ENCODE measurements at regions not wholly inside any gene's neighbourhood (a gene's known extent, or its start where the extent isn't known, plus 50 kb on each side); places are given as distances from the start of the nearest gene placed in this dataset.

DNA sequence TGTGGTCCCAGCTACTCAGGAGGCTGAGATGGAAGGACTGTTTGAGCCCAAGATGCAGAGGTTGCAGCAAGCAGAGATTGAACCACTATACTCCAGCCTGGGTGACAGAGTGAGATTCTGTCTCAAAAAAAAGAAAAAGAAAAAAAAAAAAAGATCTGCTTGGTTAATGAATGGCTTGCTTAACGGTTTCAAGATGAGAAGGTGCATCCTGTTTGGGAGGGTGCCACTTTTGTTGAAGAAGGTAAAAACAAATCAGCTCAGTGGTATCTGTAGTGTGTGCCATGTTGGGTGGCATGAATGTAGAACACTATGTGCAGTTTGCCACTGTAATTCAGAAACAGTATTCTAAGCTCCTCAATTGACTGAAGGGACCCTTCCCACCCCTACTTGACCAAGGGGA lies 94.9 kb upstream of the ETV3 start:
- no peak for FAIRE-seq
- intact Hi-C loops (cut with micrococcal nuclease): no loop called here

More for the DNA sequence above, 94.9 kb upstream of the ETV3 start:
- no peak overlapping the region for H3K27ac ChIP-seq (ENCODE audit: insufficient read depth, low read depth, low read length)
- H3K4me1 ChIP-seq (ENCODE audit: control insufficient read depth, extremely low read depth, insufficient read depth, low read length): no peaks in the 10 kb centered on the region
- no peak overlapping the region for H3K4me3 ChIP-seq (replicated peaks in 1 of 3; ENCODE audit: insufficient read depth in 1 of 3, low read depth in 1 of 3, low read length in 3 of 3)
- H3K36me3 ChIP-seq (ENCODE audit: control insufficient read depth in 2 of 2, extremely low read depth in 1 of 2, insufficient read depth in 2 of 2, low read length in 2 of 2): no peaks in the 10 kb centered on the region
- dilution Hi-C loops (cut with MboI; ENCODE audit: extremely low pct_ligation_motif_present, low sequenced_read_pairs): no loop called here
- TF ChIP-seq POLR2AphosphoS5 (IDR thresholded peaks at IDR 0.05; ENCODE audit: insufficient read depth, low read depth, low read length) (no peak), EZH2 (IDR thresholded peaks at IDR 0.05; ENCODE audit: borderline replicate concordance, low read depth, low read length, severe bottlenecking) (no peak), POLR2A (IDR thresholded peaks at IDR 0.05; ENCODE audit: low read depth, low read length) (no peak), MYC (IDR thresholded peaks at IDR 0.05; ENCODE audit: low read depth, low read length) (no peak), FOS (IDR thresholded peaks at IDR 0.05; ENCODE audit: borderline replicate concordance, insufficient read depth, low read length) (no peak), JUN (IDR thresholded peaks at IDR 0.05; ENCODE audit: borderline replicate concordance, insufficient read depth, insufficient read length, low read depth) (no peak), GATA2 (IDR thresholded peaks at IDR 0.05; ENCODE audit: insufficient read depth, insufficient read length, low read depth, low read length) (no peak)
- TF ChIP-seq, protein P1, sequence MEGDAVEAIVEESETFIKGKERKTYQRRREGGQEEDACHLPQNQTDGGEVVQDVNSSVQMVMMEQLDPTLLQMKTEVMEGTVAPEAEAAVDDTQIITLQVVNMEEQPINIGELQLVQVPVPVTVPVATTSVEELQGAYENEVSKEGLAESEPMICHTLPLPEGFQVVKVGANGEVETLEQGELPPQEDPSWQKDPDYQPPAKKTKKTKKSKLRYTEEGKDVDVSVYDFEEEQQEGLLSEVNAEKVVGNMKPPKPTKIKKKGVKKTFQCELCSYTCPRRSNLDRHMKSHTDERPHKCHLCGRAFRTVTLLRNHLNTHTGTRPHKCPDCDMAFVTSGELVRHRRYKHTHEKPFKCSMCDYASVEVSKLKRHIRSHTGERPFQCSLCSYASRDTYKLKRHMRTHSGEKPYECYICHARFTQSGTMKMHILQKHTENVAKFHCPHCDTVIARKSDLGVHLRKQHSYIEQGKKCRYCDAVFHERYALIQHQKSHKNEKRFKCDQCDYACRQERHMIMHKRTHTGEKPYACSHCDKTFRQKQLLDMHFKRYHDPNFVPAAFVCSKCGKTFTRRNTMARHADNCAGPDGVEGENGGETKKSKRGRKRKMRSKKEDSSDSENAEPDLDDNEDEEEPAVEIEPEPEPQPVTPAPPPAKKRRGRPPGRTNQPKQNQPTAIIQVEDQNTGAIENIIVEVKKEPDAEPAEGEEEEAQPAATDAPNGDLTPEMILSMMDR (IDR thresholded peaks at IDR 0.05; ENCODE audit: extremely low read depth in 1 of 2, insufficient read depth in 1 of 2, low read depth in 1 of 2, low read length in 2 of 2): no peak
- TF ChIP-seq, protein P2, sequence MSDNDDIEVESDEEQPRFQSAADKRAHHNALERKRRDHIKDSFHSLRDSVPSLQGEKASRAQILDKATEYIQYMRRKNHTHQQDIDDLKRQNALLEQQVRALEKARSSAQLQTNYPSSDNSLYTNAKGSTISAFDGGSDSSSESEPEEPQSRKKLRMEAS (IDR thresholded peaks at IDR 0.05; ENCODE audit: insufficient read depth, insufficient read length): no peak
- ChIA-PET POLR2A (no interaction called here), CTCF (no interaction called here)
- no peak overlapping the region for H3K4me2 ChIP-seq (ENCODE audit: insufficient read depth, low read length)
- no peaks in the 10 kb centered on the region for H3K9me3 ChIP-seq (replicated peaks; ENCODE audit: control insufficient read depth, insufficient read depth, low read length)
- H3K9ac ChIP-seq (replicated peaks; ENCODE audit: extremely low read depth, insufficient read depth, low read length): no peak overlapping the region
- no peak for DNase-seq (ENCODE audit: low read depth, low spot score)
- H4K20me1 ChIP-seq (replicated peaks; ENCODE audit: control insufficient read depth, extremely low read depth, insufficient read depth, low read length): no peaks in the 10 kb centered on the region
- H3K79me2 ChIP-seq (ENCODE audit: control insufficient read depth, insufficient read depth, low read length): no peaks in the 10 kb centered on the region
- no TSS peak for BruUV-seq (replicated peaks)
- H2AFZ ChIP-seq (ENCODE audit: low read depth, low read length): no peak overlapping the region
- no peaks in the 10 kb centered on the region for H3K9me1 ChIP-seq (replicated peaks; ENCODE audit: control insufficient read depth, extremely low read depth, insufficient read depth, low read length)
- no peaks in the 10 kb centered on the region for H3K27me3 ChIP-seq (ENCODE audit: control insufficient read depth in 2 of 2, insufficient read depth in 2 of 2, low read length in 2 of 2)

Measured in endothelial cell of umbilical vein (primary cell).